ENCODE measurements at regions not wholly inside any gene's neighbourhood (a gene's known extent, or its start where the extent isn't known, plus 50 kb on each side); places are given as distances from the start of the nearest gene placed in this dataset.
A peak's percentile ranks its signal among the peaks of the same experiment; 100 is the strongest.

GRCh38 chr13:84290386-84290785 lies 408.1 kb upstream of the SLITRK1 start:
- TF ChIP-seq CTCF (IDR thresholded peaks at IDR 0.05; ENCODE audit: insufficient read depth, low read depth, low read length, missing control alignments), result no peak
- DNase-seq (ENCODE audit: low read depth), result no peak
- no peak overlapping the region for H3K4me3 ChIP-seq (ENCODE audit: low read depth, low read length)

- H3K4me3 ChIP-seq (ENCODE audit: low read depth, low read length), result no peak overlapping the region
- DNase-seq (ENCODE audit: low read depth), result no peak
- no peak for TF ChIP-seq CTCF (IDR thresholded peaks at IDR 0.05; ENCODE audit: insufficient read depth, low read depth, low read length, missing control alignments)
Observed at GRCh38 chr13:84279166-84279565, 396.9 kb upstream of the SLITRK1 start.

GRCh38 chr13:84272877-84273562 lies 390.7 kb upstream of the SLITRK1 start:
- TF ChIP-seq CTCF (IDR thresholded peaks at IDR 0.05; ENCODE audit: insufficient read depth, low read depth, low read length, missing control alignments), result no peak
- no peak for DNase-seq (ENCODE audit: low read depth)
- H3K4me3 ChIP-seq (ENCODE audit: low read depth, low read length), result no peak overlapping the region

- no peak for DNase-seq (ENCODE audit: low read depth)
- TF ChIP-seq CTCF (IDR thresholded peaks at IDR 0.05; ENCODE audit: insufficient read depth, low read depth, low read length, missing control alignments), result no peak
- H3K4me3 ChIP-seq (ENCODE audit: low read depth, low read length), result no peak overlapping the region
Observed at GRCh38 chr13:84265257-84265764, 383.0 kb upstream of the SLITRK1 start.

GRCh38 chr13:84263354-84264069 lies 381.2 kb upstream of the SLITRK1 start:
- peak; percentile 59 for DNase-seq (ENCODE audit: low read depth)
- TF ChIP-seq CTCF (IDR thresholded peaks at IDR 0.05; ENCODE audit: insufficient read depth, low read depth, low read length, missing control alignments), result no peak

GRCh38 chr13:84255226-84255797 lies 373.0 kb upstream of the SLITRK1 start:
- no peak for DNase-seq (ENCODE audit: low read depth)
- TF ChIP-seq CTCF (IDR thresholded peaks at IDR 0.05; ENCODE audit: insufficient read depth, low read depth, low read length, missing control alignments), result no peak
- no peak overlapping the region for H3K4me3 ChIP-seq (ENCODE audit: low read depth, low read length)

More at GRCh38 chr13:84263354-84264069, 381.2 kb upstream of the SLITRK1 start:
- no peak overlapping the region for H3K4me3 ChIP-seq (ENCODE audit: low read depth, low read length)

Measured in GM12865 (cell line).